Astrocyte of the cerebellum (primary cell): ENCODE measurements at regions not wholly inside any gene's neighbourhood (a gene's known extent, or its start where the extent isn't known, plus 50 kb on each side); places are given as distances from the start of the nearest gene placed in this dataset.
A peak's percentile ranks its signal among the peaks of the same experiment; 100 is the strongest.

Source experiments
- DNase-seq: peaks from one replicate; pipeline ENCODE4 v3.0.0-alpha.2; 2011; ENCODE audit warnings: low read depth
- H3K4me3 ChIP-seq: 2 replicates; pipeline ENCODE4 v1.5.1; 2011; ENCODE audit warnings: mild to moderate bottlenecking, low read depth, low read length, moderate library complexity
- CTCF ChIP-seq: IDR thresholded peaks from 2 replicates; pipeline ENCODE4 v1.5.1; 2012; ENCODE audit warnings: low read length, low read depth, moderate library complexity, mild to moderate bottlenecking; ENCODE audit errors: missing control alignments
- in situ Hi-C: cut with HindIII; loops from 2 replicates; pipeline ENCODE4 v1.10.0; 2017; ENCODE audit warnings: low sequenced_read_pairs

GRCh38 chr5:68898951-68899471 is 194.8 kb upstream of the SLC30A5 start:
- H3K4me3 ChIP-seq, result no peak overlapping the region
- in situ Hi-C loops, result no loop called here
- TF ChIP-seq CTCF, result no peak
- DNase-seq, result peak; percentile 33

- no peak for TF ChIP-seq CTCF
- H3K4me3 ChIP-seq, result no peak overlapping the region
- in situ Hi-C loops, result no loop called here
- peak; percentile 69 for DNase-seq
These were observed 181.7 kb upstream of the SLC30A5 start for GRCh38 chr5:68911840-68912690.

- DNase-seq, result no peak
- TF ChIP-seq CTCF, result no peak
- in situ Hi-C loops, result no loop called here
- H3K4me3 ChIP-seq, result no peak overlapping the region
These were observed 178.7 kb upstream of the SLC30A5 start for GRCh38 chr5:68915079-68915478.

DNA sequence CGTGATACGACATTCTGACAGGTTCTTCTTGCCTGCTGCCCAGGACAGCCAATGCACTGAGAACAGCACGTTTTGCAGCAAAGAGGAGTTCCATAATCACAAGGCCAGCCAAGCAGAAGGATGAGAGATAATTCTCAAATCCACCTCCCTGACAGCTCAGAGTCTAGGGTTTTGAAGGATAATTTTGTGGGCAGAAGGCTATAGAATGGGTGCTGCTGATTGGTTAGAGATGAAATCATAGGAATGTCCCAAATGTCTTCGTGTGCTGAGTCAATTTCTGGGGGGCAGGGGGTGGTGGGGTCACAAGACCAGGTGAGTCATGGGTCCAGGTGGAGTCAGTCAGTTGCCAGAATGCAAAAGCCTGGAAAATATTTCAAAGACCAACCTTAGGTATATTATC is 175.5 kb upstream of the SLC30A5 start:
- TF ChIP-seq CTCF, result no peak
- in situ Hi-C loops, result no loop called here
- no peak overlapping the region for H3K4me3 ChIP-seq
- DNase-seq, result no peak

GRCh38 chr5:68919988-68920490 is 173.8 kb upstream of the SLC30A5 start:
- no peak for TF ChIP-seq CTCF
- H3K4me3 ChIP-seq, result no peak overlapping the region
- no peak for DNase-seq
- in situ Hi-C loops, result no loop called here

GRCh38 chr5:68920888-68921287 is 172.9 kb upstream of the SLC30A5 start:
- H3K4me3 ChIP-seq, result no peak overlapping the region
- in situ Hi-C loops, result no loop called here
- no peak for DNase-seq
- TF ChIP-seq CTCF, result no peak
